ENCODE measurements at regions not wholly inside any gene's neighbourhood (a gene's known extent, or its start where the extent isn't known, plus 50 kb on each side); places are given as distances from the start of the nearest gene placed in this dataset.

- Histone ChIP-seq H4K20me1 (replicated peaks; ENCODE audit: control insufficient read depth, extremely low read depth, insufficient read depth, low read length) (no peaks in the 10 kb centered on the region), H3K4me1 (ENCODE audit: control insufficient read depth, extremely low read depth, insufficient read depth, low read length) (no peaks in the 10 kb centered on the region), H3K4me2 (ENCODE audit: insufficient read depth, low read length) (no peak overlapping the region), H3K27ac (ENCODE audit: insufficient read depth, low read depth, low read length) (no peak overlapping the region), H3K36me3 (ENCODE audit: control insufficient read depth in 2 of 2, extremely low read depth in 1 of 2, insufficient read depth in 2 of 2, low read length in 2 of 2) (no peaks in the 10 kb centered on the region), H3K9me3 (replicated peaks; ENCODE audit: control insufficient read depth, insufficient read depth, low read length) (no peaks in the 10 kb centered on the region), H3K9me1 (replicated peaks; ENCODE audit: control insufficient read depth, extremely low read depth, insufficient read depth, low read length) (no peaks in the 10 kb centered on the region), H3K27me3 (ENCODE audit: control insufficient read depth in 2 of 2, insufficient read depth in 2 of 2, low read length in 2 of 2) (no peaks in the 10 kb centered on the region), H3K9ac (replicated peaks; ENCODE audit: extremely low read depth, insufficient read depth, low read length) (no peak overlapping the region), H2AFZ (ENCODE audit: low read depth, low read length) (no peak overlapping the region), H3K79me2 (ENCODE audit: control insufficient read depth, insufficient read depth, low read length) (no peaks in the 10 kb centered on the region), H3K4me3 (replicated peaks in 1 of 3; ENCODE audit: insufficient read depth in 1 of 3, low read depth in 1 of 3, low read length in 3 of 3) (no peak overlapping the region)
- dilution Hi-C loops (cut with MboI; ENCODE audit: extremely low pct_ligation_motif_present, low sequenced_read_pairs): no loop called here
- intact Hi-C loops (cut with micrococcal nuclease): no loop called here
- POLR2A ChIA-PET: no interaction called here
- CTCF ChIA-PET: no interaction called here
- TF ChIP-seq CTCF (IDR thresholded peaks at IDR 0.05; ENCODE audit: extremely low read depth in 1 of 2, insufficient read depth in 1 of 2, low read depth in 1 of 2, low read length in 2 of 2): no peak
- TF ChIP-seq, protein P1, sequence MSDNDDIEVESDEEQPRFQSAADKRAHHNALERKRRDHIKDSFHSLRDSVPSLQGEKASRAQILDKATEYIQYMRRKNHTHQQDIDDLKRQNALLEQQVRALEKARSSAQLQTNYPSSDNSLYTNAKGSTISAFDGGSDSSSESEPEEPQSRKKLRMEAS (IDR thresholded peaks at IDR 0.05; ENCODE audit: insufficient read depth, insufficient read length): no peak
- TF ChIP-seq MYC (IDR thresholded peaks at IDR 0.05; ENCODE audit: low read depth, low read length): no peak
- TF ChIP-seq GATA2 (IDR thresholded peaks at IDR 0.05; ENCODE audit: insufficient read depth, insufficient read length, low read depth, low read length): no peak
- no peak for TF ChIP-seq EZH2 (IDR thresholded peaks at IDR 0.05; ENCODE audit: borderline replicate concordance, low read depth, low read length, severe bottlenecking)
- TF ChIP-seq POLR2AphosphoS5 (IDR thresholded peaks at IDR 0.05; ENCODE audit: insufficient read depth, low read depth, low read length): no peak
- BruUV-seq (replicated peaks): no TSS peak
- FAIRE-seq (no peak), DNase-seq (ENCODE audit: low read depth, low spot score) (no peak)
Measured at GRCh38 chr13:55991666-55992065, 1149.1 kb upstream of the PRR20A start.

DNA sequence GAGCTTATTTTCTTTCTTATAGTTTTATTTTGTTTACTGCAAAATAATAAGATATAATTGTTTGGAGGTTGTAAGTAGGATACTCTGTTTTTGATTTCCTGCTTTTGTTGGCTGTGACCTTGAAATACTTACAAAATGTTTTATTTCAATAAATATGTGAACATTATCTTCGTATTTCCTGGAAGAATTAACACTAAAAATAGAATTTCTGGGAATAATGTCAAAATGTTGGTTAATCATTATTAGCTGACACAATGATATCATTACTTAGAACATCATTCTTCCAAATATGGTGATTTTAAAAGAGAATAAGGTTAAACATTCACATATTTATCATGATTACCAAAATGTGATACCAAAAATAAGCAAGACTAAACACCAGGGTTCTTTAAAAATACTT is 1148.6 kb upstream of the PRR20A start:
- Histone ChIP-seq H4K20me1 (replicated peaks; ENCODE audit: control insufficient read depth, extremely low read depth, insufficient read depth, low read length) (no peaks in the 10 kb centered on the region), H3K9me3 (replicated peaks; ENCODE audit: control insufficient read depth, insufficient read depth, low read length) (no peaks in the 10 kb centered on the region), H3K79me2 (ENCODE audit: control insufficient read depth, insufficient read depth, low read length) (no peaks in the 10 kb centered on the region), H3K27me3 (ENCODE audit: control insufficient read depth in 2 of 2, insufficient read depth in 2 of 2, low read length in 2 of 2) (no peaks in the 10 kb centered on the region), H3K4me2 (ENCODE audit: insufficient read depth, low read length) (no peak overlapping the region), H3K27ac (ENCODE audit: insufficient read depth, low read depth, low read length) (no peak overlapping the region), H2AFZ (ENCODE audit: low read depth, low read length) (no peak overlapping the region), H3K4me3 (replicated peaks in 1 of 3; ENCODE audit: insufficient read depth in 1 of 3, low read depth in 1 of 3, low read length in 3 of 3) (no peak overlapping the region), H3K9ac (replicated peaks; ENCODE audit: extremely low read depth, insufficient read depth, low read length) (no peak overlapping the region), H3K4me1 (ENCODE audit: control insufficient read depth, extremely low read depth, insufficient read depth, low read length) (no peaks in the 10 kb centered on the region), H3K36me3 (ENCODE audit: control insufficient read depth in 2 of 2, extremely low read depth in 1 of 2, insufficient read depth in 2 of 2, low read length in 2 of 2) (no peaks in the 10 kb centered on the region), H3K9me1 (replicated peaks; ENCODE audit: control insufficient read depth, extremely low read depth, insufficient read depth, low read length) (no peaks in the 10 kb centered on the region)
- BruUV-seq (replicated peaks): no TSS peak
- ChIA-PET CTCF (no interaction called here), POLR2A (no interaction called here)
- DNase-seq (ENCODE audit: low read depth, low spot score) (no peak), FAIRE-seq (no peak)
- intact Hi-C loops (cut with micrococcal nuclease) (no loop called here), dilution Hi-C loops (cut with MboI; ENCODE audit: extremely low pct_ligation_motif_present, low sequenced_read_pairs) (no loop called here)
- TF ChIP-seq EZH2 (IDR thresholded peaks at IDR 0.05; ENCODE audit: borderline replicate concordance, low read depth, low read length, severe bottlenecking) (no peak), FOS (IDR thresholded peaks at IDR 0.05; ENCODE audit: borderline replicate concordance, insufficient read depth, low read length) (no peak), MYC (IDR thresholded peaks at IDR 0.05; ENCODE audit: low read depth, low read length) (no peak), POLR2A (IDR thresholded peaks at IDR 0.05; ENCODE audit: low read depth, low read length) (no peak), GATA2 (IDR thresholded peaks at IDR 0.05; ENCODE audit: insufficient read depth, insufficient read length, low read depth, low read length) (no peak), CTCF (IDR thresholded peaks at IDR 0.05; ENCODE audit: extremely low read depth in 1 of 2, insufficient read depth in 1 of 2, low read depth in 1 of 2, low read length in 2 of 2) (no peak), JUN (IDR thresholded peaks at IDR 0.05; ENCODE audit: borderline replicate concordance, insufficient read depth, insufficient read length, low read depth) (no peak), POLR2AphosphoS5 (IDR thresholded peaks at IDR 0.05; ENCODE audit: insufficient read depth, low read depth, low read length) (no peak)
- TF ChIP-seq, protein P1 (IDR thresholded peaks at IDR 0.05; ENCODE audit: insufficient read depth, insufficient read length): no peak
